Neuronal stem cell (in vitro differentiated cells): ENCODE measurements at regions not wholly inside any gene's neighbourhood (a gene's known extent, or its start where the extent isn't known, plus 50 kb on each side); places are given as distances from the start of the nearest gene placed in this dataset.

ENCODE experiments used
- DNase-seq: peaks from one replicate; pipeline ENCODE4 v3.0.0-alpha.2; 2013; ENCODE audit warnings: low spot score
- H2AFZ ChIP-seq: one replicate; pipeline ENCODE4 v1.6.1; 2013; ENCODE audit warnings: mild to moderate bottlenecking, low read length, inconsistent platforms
- H2AK5ac ChIP-seq: 2 replicates; pipeline ENCODE4 v1.6.1; 2013; ENCODE audit warnings: low read depth, mild to moderate bottlenecking, inconsistent platforms, low read length, moderate library complexity, mixed read lengths
- H2BK120ac ChIP-seq: 2 replicates; pipeline ENCODE4 v1.6.1; 2013; ENCODE audit warnings: low read depth, mild to moderate bottlenecking, inconsistent platforms, low read length, moderate library complexity, mixed read lengths
- H2BK12ac ChIP-seq: one replicate; pipeline ENCODE4 v1.6.1; 2013; ENCODE audit warnings: low read length, inconsistent platforms
- H2BK15ac ChIP-seq: 2 replicates; pipeline ENCODE4 v1.6.1; 2013; ENCODE audit warnings: mild to moderate bottlenecking, low read length, inconsistent platforms, mixed read lengths
- H2BK5ac ChIP-seq: one replicate; pipeline ENCODE4 v1.6.1; 2013; ENCODE audit warnings: inconsistent platforms, mild to moderate bottlenecking, low read length, moderate library complexity
- H3K14ac ChIP-seq: one replicate; pipeline ENCODE4 v1.6.1; 2013; ENCODE audit warnings: low read length, inconsistent platforms
- H3K18ac ChIP-seq: 2 replicates; pipeline ENCODE4 v1.6.1; 2013; ENCODE audit warnings: low read length, inconsistent platforms
- H3K23ac ChIP-seq: 2 replicates; pipeline ENCODE4 v1.6.1; 2013; ENCODE audit warnings: low read depth, mild to moderate bottlenecking, mixed read lengths, low read length, inconsistent platforms; ENCODE audit not compliant: poor library complexity
- H3K27ac ChIP-seq: replicated peaks from 3 replicates; pipeline ENCODE4 v1.5.1; 2013; ENCODE audit warnings: low read length, inconsistent platforms
- H3K27me3 ChIP-seq, 3 experiments: 2 replicates each; pipeline ENCODE4 v1.6.1; 2013; ENCODE audit warnings: low read length in 3 of 3, mild to moderate bottlenecking in 2 of 3, inconsistent platforms in 1 of 3, low read depth in 1 of 3, mixed read lengths in 1 of 3, moderate library complexity in 1 of 3; ENCODE audit not compliant: control insufficient read depth in 3 of 3, insufficient read depth in 3 of 3
- H3K36me3 ChIP-seq, 2 donors: replicated peaks in 1 of 2; 2 replicates each; pipeline ENCODE4 v1.6.1; 2013; ENCODE audit warnings: low read length in 2 of 2; ENCODE audit not compliant: control insufficient read depth in 2 of 2, insufficient read depth in 2 of 2
- H3K4ac ChIP-seq: 2 replicates; pipeline ENCODE4 v1.6.1; 2013; ENCODE audit warnings: inconsistent platforms, mild to moderate bottlenecking, low read length, moderate library complexity
- H3K4me1 ChIP-seq, 2 donors: 1 replicate in 1 of 2; 2 replicates in 1 of 2; pipeline ENCODE4 v1.6.1; 2013; ENCODE audit warnings: low read length in 2 of 2, low read depth in 1 of 2; ENCODE audit not compliant: control insufficient read depth in 2 of 2, insufficient read depth in 1 of 2
- H3K4me2 ChIP-seq: one replicate; pipeline ENCODE4 v1.6.1; 2013; ENCODE audit warnings: mild to moderate bottlenecking, low read length, inconsistent platforms; ENCODE audit not compliant: insufficient read depth, poor library complexity, severe bottlenecking
- H3K4me3 ChIP-seq, 2 donors: 2 replicates each; pipeline ENCODE4 v1.5.1; 2013; ENCODE audit warnings: low read length in 2 of 2, mild to moderate bottlenecking in 2 of 2, inconsistent platforms in 1 of 2, moderate library complexity in 1 of 2
- H3K79me1 ChIP-seq: one replicate; pipeline ENCODE4 v1.6.1; 2013; ENCODE audit warnings: low read depth, mild to moderate bottlenecking, inconsistent platforms, low read length, moderate library complexity
- H3K9ac ChIP-seq: one replicate; pipeline ENCODE4 v1.6.1; 2013; ENCODE audit warnings: mild to moderate bottlenecking, low read depth, low read length, inconsistent platforms; ENCODE audit not compliant: poor library complexity
- H3K9me3 ChIP-seq, 2 donors: replicated peaks in 1 of 2; 2 replicates each; pipeline versions ENCODE3 to v1.6.1; 2013; ENCODE audit warnings: low read length in 2 of 2, mild to moderate bottlenecking in 2 of 2, inconsistent platforms in 1 of 2, low read depth in 1 of 2, mixed read lengths in 1 of 2, moderate library complexity in 1 of 2; ENCODE audit not compliant: control insufficient read depth in 2 of 2, insufficient read depth in 1 of 2
- H4K8ac ChIP-seq: one replicate; pipeline ENCODE4 v1.6.1; 2013; ENCODE audit warnings: low read depth, mild to moderate bottlenecking, inconsistent platforms, low read length, moderate library complexity
- H4K91ac ChIP-seq: one replicate; pipeline ENCODE4 v1.6.1; 2013; ENCODE audit warnings: low read length, low read depth, mild to moderate bottlenecking, inconsistent platforms; ENCODE audit not compliant: poor library complexity
- WGBS, 2 donors: extraction: QIAGEN DNeasy Blood & Tissue Kit; methylation state at CpG; one replicate each; pipeline ENCODE4 v1.1.7; 2013; ENCODE audit warnings: missing lambda C conversion rate in 2 of 2, mixed read lengths in 1 of 2; ENCODE audit not compliant: insufficient read length in 2 of 2, insufficient replicate concordance in 1 of 2; ENCODE audit errors: extremely low coverage in 2 of 2; 5-methylcytosine and 5-hydroxymethylcytosine counted together

DNA sequence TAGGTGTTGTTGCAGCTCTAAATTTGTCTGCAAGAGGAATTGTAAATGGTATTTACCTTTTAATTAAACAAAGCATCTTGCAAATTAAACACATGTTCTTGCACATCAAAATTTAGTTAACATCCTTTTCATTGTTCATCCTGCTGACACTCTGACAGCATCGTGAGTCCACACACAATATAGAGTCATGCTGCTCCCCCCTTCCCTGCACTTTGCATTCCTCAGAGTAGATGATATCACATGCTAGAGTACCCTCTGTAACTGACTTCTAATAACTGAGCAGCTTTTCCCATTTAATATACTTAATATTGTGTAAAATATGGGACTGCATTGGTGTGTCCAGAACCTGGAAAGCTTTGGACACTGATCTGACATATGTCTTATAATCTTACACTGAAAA, 138.8 kb upstream of the DPYD start:
- peaks cover 2 to 8% of the 10 kb centered on the region in 2 donors for H3K4me1 ChIP-seq
- H3K23ac ChIP-seq = no peak overlapping the region
- no peaks in the 10 kb centered on the region for H3K36me3 ChIP-seq
- H3K14ac ChIP-seq = no peak overlapping the region
- H3K79me1 ChIP-seq = no peaks in the 10 kb centered on the region
- H2AK5ac ChIP-seq = no peak overlapping the region
- no peak overlapping the region for H3K9ac ChIP-seq
- no peak overlapping the region for H4K8ac ChIP-seq
- WGBS, 2 donors = no CpG with 5 or more reads among the region's 1 CpG
- H2BK5ac ChIP-seq = no peak overlapping the region
- H3K4me2 ChIP-seq = no peak overlapping the region
- H3K18ac ChIP-seq = no peak overlapping the region
- no peak overlapping the region for H2BK15ac ChIP-seq
- no peaks in the 10 kb centered on the region for H3K9me3 ChIP-seq
- no peak overlapping the region for H2BK12ac ChIP-seq
- no peak for DNase-seq
- no peak overlapping the region for H2BK120ac ChIP-seq
- H3K4me3 ChIP-seq = no peak overlapping the region
- no peak overlapping the region for H4K91ac ChIP-seq
- H3K27ac ChIP-seq = no peak overlapping the region
- H2AFZ ChIP-seq = no peak overlapping the region
- no peak overlapping the region for H3K4ac ChIP-seq
- no peaks in the 10 kb centered on the region for H3K27me3 ChIP-seq

DNA sequence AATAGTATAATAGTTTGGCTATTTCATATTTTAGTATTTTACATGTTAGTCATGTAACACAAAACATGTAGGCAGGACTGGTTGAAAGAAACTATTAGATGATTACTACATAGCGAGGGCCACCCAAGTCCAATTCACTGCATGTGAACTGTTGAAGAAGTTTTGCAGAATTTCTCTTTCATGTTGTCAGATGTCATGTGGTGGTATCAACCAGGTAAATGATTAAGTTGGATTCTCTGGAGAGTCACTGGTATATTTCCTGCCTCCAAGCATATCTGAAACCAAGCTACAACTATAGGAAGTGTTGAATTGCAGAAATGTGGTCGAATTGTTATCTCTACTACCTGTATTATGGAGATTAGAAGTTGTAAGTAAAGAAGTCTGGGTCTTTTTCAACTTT, 137.8 kb upstream of the DPYD start:
- Histone ChIP-seq H4K91ac (no peak overlapping the region), H2BK5ac (no peak overlapping the region), H3K4me3 (no peak overlapping the region), H3K4ac (no peak overlapping the region), H3K79me1 (no peaks in the 10 kb centered on the region), H2BK15ac (no peak overlapping the region), H3K4me1 (peaks cover 2 to 8% of the 10 kb centered on the region in 2 donors), H3K4me2 (no peak overlapping the region), H3K27me3 (no peaks in the 10 kb centered on the region), H3K23ac (no peak overlapping the region), H3K14ac (no peak overlapping the region), H2BK120ac (no peak overlapping the region), H2AFZ (no peak overlapping the region), H3K9me3 (no peaks in the 10 kb centered on the region), H3K27ac (no peak overlapping the region), H3K18ac (no peak overlapping the region), H2AK5ac (no peak overlapping the region), H3K9ac (no peak overlapping the region), H2BK12ac (no peak overlapping the region), H3K36me3 (no peaks in the 10 kb centered on the region), H4K8ac (no peak overlapping the region)
- WGBS, 2 donors = no CpG with 5 or more reads among the region's 2 CpGs
- DNase-seq = no peak

DNA sequence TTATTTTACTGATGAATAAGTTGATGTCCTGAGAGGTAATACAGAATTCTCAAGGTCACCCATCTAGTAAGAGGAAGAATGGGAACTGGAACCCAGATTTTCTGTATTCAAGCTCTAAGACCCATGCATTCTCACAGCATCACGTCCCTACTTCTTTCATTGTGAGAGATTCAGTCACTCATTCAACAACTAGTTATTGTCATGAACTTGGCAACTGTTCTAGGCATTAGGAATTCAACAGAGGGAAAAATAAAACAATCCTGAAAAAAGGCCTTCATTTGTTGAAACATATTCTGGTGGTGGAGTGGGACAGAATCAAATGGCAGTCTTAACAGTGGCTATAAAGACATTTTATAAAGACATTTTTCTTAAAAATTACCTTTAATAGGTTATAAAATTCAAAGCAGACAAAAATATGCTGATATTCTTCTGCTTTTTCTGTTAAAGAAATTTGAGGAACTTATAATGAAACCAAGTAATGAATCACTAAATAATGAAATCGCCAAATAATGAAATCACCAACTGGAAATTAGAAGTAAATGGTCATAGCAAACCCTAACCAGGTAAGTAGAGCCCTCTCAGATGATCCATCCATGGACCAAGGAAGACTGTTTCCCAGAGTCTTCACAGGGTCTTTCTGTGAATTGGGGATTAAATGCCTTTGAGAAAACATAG, 136.5 kb upstream of the DPYD start:
- H2BK15ac ChIP-seq = no peak overlapping the region
- H2BK12ac ChIP-seq = no peak overlapping the region
- H2BK120ac ChIP-seq = no peak overlapping the region
- H3K27ac ChIP-seq = no peak overlapping the region
- no peak overlapping the region for H2AK5ac ChIP-seq
- H3K4ac ChIP-seq = no peak overlapping the region
- H3K9ac ChIP-seq = no peak overlapping the region
- no peak overlapping the region for H4K8ac ChIP-seq
- no peaks in the 10 kb centered on the region for H3K79me1 ChIP-seq
- H4K91ac ChIP-seq = no peak overlapping the region
- H3K4me3 ChIP-seq = no peak overlapping the region
- H2BK5ac ChIP-seq = no peak overlapping the region
- H3K18ac ChIP-seq = no peak overlapping the region
- H3K4me2 ChIP-seq = no peak overlapping the region
- H3K23ac ChIP-seq = no peak overlapping the region
- H3K14ac ChIP-seq = no peak overlapping the region
- H3K27me3 ChIP-seq = no peaks in the 10 kb centered on the region
- H3K4me1 ChIP-seq = peaks cover 2 to 8% of the 10 kb centered on the region in 2 donors
- no peak for DNase-seq
- H2AFZ ChIP-seq = no peak overlapping the region
- H3K9me3 ChIP-seq = no peaks in the 10 kb centered on the region
- no CpG with 5 or more reads among the region's 2 CpGs for WGBS, 2 donors
- no peaks in the 10 kb centered on the region for H3K36me3 ChIP-seq

DNA sequence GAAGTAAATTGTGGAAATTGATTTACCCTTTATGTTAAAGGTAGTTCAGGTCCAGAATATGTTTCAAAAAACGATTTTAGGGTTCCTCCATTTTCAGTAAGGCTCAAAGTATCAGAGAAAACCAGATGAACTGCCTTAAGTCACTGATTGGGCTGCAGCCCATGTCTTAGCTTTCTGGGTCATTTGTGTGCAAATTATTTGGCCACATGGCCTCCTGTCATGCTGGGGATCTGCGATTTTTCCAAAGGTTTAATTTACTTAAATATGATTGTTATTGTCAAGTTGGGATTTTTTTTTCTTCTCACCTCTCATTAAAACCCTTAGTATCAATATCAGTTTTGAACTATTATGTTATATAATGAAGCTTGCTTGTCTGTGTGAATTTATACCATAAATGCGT, 135.9 kb upstream of the DPYD start:
- Histone ChIP-seq H2BK5ac (no peak overlapping the region), H3K14ac (no peak overlapping the region), H3K79me1 (no peaks in the 10 kb centered on the region), H3K4ac (no peak overlapping the region), H4K91ac (no peak overlapping the region), H3K36me3 (no peaks in the 10 kb centered on the region), H2BK120ac (no peak overlapping the region), H3K27me3 (no peaks in the 10 kb centered on the region), H3K18ac (no peak overlapping the region), H3K9ac (no peak overlapping the region), H2BK15ac (no peak overlapping the region), H3K9me3 (no peaks in the 10 kb centered on the region), H3K4me3 (no peak overlapping the region), H3K4me1 (peaks cover 2 to 8% of the 10 kb centered on the region in 2 donors), H3K27ac (no peak overlapping the region), H3K4me2 (no peak overlapping the region), H3K23ac (no peak overlapping the region), H2BK12ac (no peak overlapping the region), H2AK5ac (no peak overlapping the region), H4K8ac (no peak overlapping the region), H2AFZ (no peak overlapping the region)
- no CpG with 5 or more reads among the region's 3 CpGs for WGBS, 2 donors
- no peak for DNase-seq
